B cell (primary cell): ENCODE measurements at regions not wholly inside any gene's neighbourhood (a gene's known extent, or its start where the extent isn't known, plus 50 kb on each side); places are given as distances from the start of the nearest gene placed in this dataset.

Experiments
- CTCF ChIP-seq: fragments of 200-600 bp; IDR thresholded peaks from one replicate; pipeline ENCODE4 v1.8.0; 2022; ENCODE audit warnings: antibody characterized with exemption, mild to moderate bottlenecking
- EZH2 ChIP-seq: IDR thresholded peaks from 2 replicates; pipeline ENCODE4 v1.6.1; 2012; ENCODE audit warnings: borderline replicate concordance, low read depth, mild to moderate bottlenecking, moderate library complexity, low read length; ENCODE audit not compliant: insufficient read depth, poor library complexity, severe bottlenecking

GRCh38 chr10:130459851-130460490 is 323.8 kb downstream of the GLRX3 start:
- TF ChIP-seq CTCF (no peak), EZH2 (no peak)
